ENCODE measurements at regions not wholly inside any gene's neighbourhood (a gene's known extent, or its start where the extent isn't known, plus 50 kb on each side); places are given as distances from the start of the nearest gene placed in this dataset.
"Not testable (repeated sequence)": the region's sequence is repeated elsewhere in the genome, so short reads cannot be mapped to it uniquely, and the experiment has no call there.

GRCh38 chr9:7342229-7342628 is 457.3 kb downstream of the DMAC1 start:
- no peak for DNase-seq (ENCODE audit: low read depth)

GRCh38 chr9:7341571-7341970 is 458.0 kb downstream of the DMAC1 start:
- no peak for DNase-seq (ENCODE audit: low read depth)

GRCh38 chr9:7340451-7340850 is 459.1 kb downstream of the DMAC1 start:
- DNase-seq (ENCODE audit: low read depth) = no peak

- DNase-seq (ENCODE audit: low read depth) = no peak
Observed at GRCh38 chr9:7338586-7339281, 460.8 kb downstream of the DMAC1 start.

- no peak for DNase-seq (ENCODE audit: low read depth)
Observed at GRCh38 chr9:7336356-7337065, 463.1 kb downstream of the DMAC1 start.

- no peak for DNase-seq (ENCODE audit: low read depth)
Observed at GRCh38 chr9:7333719-7334118, 465.9 kb downstream of the DMAC1 start.

DNA sequence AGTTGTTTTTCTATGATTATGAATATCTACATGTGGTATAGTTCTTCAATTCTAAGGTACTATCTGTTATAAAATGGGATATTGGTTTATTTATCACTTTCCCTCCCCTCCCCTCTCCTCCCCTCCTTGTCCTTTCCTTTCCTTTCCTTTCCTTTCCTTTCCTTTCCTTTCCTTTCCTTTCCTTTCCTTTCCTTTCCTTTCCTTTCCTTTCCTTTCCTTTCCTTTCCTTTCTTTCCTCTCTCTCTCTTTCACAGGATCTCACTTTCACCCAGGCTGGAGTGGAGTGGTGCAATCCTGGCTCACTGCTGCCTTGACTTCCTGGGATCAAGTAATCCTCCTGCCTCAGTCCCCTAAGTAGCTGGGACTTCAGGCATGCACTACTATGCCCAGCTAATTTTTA is 466.8 kb downstream of the DMAC1 start:
- no peak for DNase-seq (ENCODE audit: low read depth)

DNA sequence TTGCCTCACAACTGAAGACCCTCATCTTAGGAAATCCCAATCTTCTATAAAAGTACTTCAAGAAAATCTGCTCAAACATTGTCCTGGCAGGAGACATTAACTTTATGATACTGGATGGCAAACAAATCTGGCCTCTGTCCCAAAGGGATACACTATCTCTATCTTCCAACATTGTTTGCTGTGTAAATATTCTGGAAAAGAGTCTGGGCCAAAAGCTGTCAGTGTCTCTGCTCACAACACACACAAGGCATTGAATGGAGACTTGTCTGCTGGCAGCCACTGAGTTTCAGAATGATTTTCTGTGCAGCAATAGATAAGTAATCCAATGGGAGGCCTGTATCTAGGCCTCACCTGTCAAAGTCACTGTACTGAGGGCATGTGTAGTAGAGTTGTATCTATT is 471.1 kb downstream of the DMAC1 start:
- no peak for DNase-seq (ENCODE audit: low read depth)

DNA sequence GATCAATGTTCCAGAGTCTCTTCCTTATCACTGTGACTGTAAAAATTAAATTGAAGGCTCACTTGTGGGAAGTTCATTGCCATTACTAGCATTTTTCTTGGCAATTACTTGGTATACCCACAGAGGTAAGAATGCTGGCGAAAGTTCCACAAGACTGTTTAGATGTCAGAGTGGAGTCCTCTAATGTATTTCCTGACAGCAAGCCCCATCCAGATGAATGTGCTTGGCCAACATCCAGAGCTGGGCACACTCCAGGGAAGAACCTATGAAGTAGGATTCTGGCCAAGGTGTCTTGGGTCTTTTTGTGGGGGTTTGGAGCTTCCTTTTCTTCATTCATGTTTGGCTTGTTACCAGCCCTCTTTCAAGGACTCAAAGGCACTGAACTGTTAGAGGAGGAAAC is 473.6 kb downstream of the DMAC1 start:
- no peak for DNase-seq (ENCODE audit: low read depth)

GRCh38 chr9:7324152-7324598 is 475.4 kb downstream of the DMAC1 start:
- DNase-seq (ENCODE audit: low read depth) = no peak

DNA sequence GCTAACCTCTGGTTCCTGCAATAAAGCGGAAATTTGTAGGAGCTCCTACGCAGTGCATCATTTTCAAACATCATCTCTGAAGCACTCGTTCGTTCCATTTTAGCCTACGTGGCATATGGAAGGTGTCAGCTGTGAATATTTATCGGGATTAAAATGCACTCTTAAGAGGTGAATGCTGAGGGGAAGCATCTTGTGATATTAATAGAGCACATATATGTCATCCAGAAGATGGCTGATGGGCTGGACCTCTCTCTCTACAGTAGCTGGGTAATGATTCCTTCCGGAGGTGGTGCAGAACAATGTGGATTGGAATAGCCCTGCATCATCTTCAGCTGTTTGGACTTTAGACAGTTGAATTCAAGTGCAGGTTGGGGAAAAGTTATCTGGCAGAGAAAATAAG is 478.7 kb downstream of the DMAC1 start:
- DNase-seq (ENCODE audit: low read depth) = no peak

GRCh38 chr9:7320139-7320538 is 479.4 kb downstream of the DMAC1 start:
- no peak for DNase-seq (ENCODE audit: low read depth)

- DNase-seq (ENCODE audit: low read depth) = no peak
Observed at GRCh38 chr9:7318920-7319319, 480.7 kb downstream of the DMAC1 start.

DNA sequence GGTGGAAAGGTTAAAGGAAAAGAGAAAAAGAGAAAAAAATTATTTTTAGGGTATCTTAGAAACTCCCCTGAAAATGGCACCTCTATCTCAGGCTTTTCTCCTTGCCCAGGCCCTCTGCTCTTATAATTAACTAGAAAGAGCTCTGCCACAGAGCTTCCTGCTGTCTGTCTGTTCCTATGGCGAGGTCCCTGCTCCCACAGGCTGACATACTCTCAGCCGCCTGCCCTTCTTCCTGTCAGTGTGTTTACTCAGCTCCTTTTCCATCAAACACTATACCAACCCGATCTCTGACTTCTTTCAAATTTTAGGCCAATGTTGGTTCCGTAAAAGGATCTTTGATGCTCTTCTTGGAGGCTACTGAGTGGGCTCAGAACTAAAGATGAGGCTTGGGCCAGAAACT is 482.6 kb downstream of the DMAC1 start:
- no peak for DNase-seq (ENCODE audit: low read depth)

DNA sequence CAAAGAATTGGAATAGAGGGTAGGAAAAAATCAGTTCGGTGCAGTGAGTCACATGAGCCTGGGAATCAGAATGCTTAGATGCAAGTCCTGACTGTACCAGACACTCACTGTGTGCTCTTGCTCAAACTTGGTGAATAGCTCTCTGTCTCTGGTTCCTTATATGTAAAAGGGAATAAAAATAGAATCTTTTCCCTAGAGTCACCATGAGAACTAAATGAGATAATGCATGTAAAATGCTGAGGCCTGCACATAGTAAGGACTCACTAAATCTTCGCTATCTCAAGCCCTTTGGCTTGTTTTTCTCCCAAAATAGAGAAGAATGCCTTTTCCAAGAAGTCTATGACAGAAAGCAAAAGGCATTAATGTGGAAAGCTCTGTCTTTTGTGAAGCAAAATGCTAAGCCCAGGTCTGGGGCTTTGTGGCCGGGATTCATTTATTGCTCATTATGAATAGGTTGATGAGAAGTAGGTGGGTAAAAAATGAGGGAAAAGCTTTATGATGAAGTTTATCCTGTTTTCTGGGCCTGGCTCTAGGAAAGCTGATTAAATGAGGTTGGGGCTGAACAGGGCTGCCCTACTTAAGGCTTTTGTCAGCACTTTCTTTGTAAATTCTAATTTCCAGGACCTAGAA is 483.3 kb downstream of the DMAC1 start:
- no peak for DNase-seq (ENCODE audit: low read depth)

- DNase-seq (ENCODE audit: low read depth) = no peak
Observed at GRCh38 chr9:7315746-7316145, 483.8 kb downstream of the DMAC1 start.

DNA sequence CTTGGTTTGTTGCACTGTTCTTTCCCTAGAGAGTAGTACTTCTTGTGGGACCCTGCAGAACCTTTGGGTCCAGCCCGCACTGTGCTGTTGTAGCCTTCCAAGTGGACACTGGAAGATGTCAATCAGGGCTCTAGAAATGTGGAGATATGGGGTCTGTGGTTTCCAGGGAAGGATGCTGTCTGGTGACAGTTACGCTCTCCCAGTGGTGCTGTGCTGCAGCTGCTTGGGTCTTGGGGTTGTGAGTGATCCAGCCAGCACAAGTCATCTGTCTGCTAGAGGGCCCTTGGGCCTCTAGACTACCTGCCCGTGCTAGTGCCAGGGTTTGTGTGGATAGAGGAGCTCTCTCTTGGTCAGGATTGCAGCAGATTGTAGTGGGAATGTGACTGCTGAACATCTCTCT is 484.5 kb downstream of the DMAC1 start:
- DNase-seq (ENCODE audit: low read depth) = no peak

- no peak for DNase-seq (ENCODE audit: low read depth)
Observed at GRCh38 chr9:7313389-7313788, 486.2 kb downstream of the DMAC1 start.

DNA sequence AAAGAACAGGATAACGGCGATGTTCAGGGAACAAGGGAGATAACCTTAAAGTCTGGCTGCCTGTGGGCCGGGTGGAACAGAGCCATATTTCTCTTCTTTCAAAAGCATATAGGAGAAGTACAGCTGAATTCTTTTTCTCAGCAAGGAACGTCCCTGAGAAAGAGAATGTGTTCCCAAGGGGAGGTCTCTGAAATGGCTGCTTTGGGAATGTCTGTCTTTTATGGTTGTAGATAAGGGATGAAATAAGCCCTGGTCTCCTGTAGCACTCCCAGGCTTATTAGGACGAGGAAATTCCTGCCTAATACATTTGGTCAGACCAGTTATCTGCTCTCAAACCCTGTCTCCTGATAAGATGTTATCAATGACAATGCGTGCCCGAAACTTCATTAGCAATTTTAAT is 490.5 kb downstream of the DMAC1 start:
- not testable (repeated sequence) for DNase-seq (ENCODE audit: low read depth)

GRCh38 chr9:7305677-7306076 is 493.9 kb downstream of the DMAC1 start:
- no peak for DNase-seq (ENCODE audit: low read depth)

- no peak for DNase-seq (ENCODE audit: low read depth)
Observed at GRCh38 chr9:7304627-7304995, 495.0 kb downstream of the DMAC1 start.

DNA sequence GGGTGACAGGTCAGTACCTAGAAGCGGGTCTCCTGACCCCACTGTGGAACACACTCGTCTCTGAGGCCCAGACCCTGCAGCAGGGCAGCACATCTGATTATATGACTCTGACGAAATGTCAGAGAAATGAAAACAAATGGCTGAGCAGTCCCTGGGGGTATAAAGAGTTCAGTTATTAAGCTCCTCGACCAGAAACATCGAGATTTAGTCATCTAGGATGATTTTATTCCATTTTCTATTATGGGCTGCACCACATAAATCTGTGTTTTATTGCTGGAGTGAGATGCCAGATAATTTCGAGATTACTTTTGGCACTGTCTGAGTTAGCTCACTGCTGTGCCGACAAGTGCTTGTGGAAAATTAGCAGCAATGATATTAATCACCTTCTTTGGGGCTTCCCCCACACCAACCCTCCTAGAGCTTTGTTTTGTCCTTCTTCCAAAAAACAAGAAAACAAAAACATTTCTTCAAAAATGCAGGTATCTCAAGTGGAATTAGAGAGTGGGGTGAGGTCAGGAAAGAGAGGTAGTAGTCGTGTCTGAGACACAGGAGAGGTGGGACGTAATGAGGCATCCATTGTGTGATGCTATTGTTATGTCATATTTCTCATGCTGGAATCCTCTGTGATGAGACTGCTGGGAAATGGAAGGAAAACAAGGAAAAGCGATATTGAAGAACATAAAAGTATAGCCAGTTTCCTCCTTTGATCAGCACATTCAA is 495.5 kb downstream of the DMAC1 start:
- no peak for DNase-seq (ENCODE audit: low read depth)

GRCh38 chr9:7300484-7300883 is 499.1 kb downstream of the DMAC1 start:
- DNase-seq (ENCODE audit: low read depth) = no peak

Data from T-helper 22 cell (primary cell).